Tibial artery (tissue), 4 donors: ENCODE measurements at regions not wholly inside any gene's neighbourhood (a gene's known extent, or its start where the extent isn't known, plus 50 kb on each side); places are given as distances from the start of the nearest gene placed in this dataset.
A peak's percentile ranks its signal among the peaks of the same experiment; 100 is the strongest.

ENCODE experiments used
- DNase-seq, 2 donors: peaks; one replicate each; pipeline ENCODE4 v3.0.0-alpha.2; 2019
- H3K27ac ChIP-seq, 2 donors: fragments of 200-600 bp; sonication (generic) in 1 of 2; 1 replicate in 1 of 2; 2 replicates in 1 of 2; pipeline ENCODE4 v1.5.1; 2018 to 2019; ENCODE audit warnings: mild to moderate bottlenecking in 1 of 2
- H3K27me3 ChIP-seq, 2 donors: fragments of 200-600 bp; sonication (generic) in 1 of 2; one replicate each; pipeline versions ENCODE4 v1.5.1 to v1.6.0; 2016 to 2019
- H3K36me3 ChIP-seq, 3 donors: fragments of 200-600 bp; sonication (generic) in 2 of 3; one replicate each; pipeline ENCODE4 v1.5.1; 2016 to 2019; ENCODE audit warnings: mild to moderate bottlenecking in 2 of 3
- H3K4me1 ChIP-seq, 4 donors: fragments of 200-600 bp; sonication (generic) in 2 of 4; 1 replicate in 3 of 4; 2 replicates in 1 of 4; pipeline ENCODE4 v1.5.1; 2016 to 2019
- H3K4me3 ChIP-seq, 2 donors: fragments of 200-600 bp; sonication (generic) in 1 of 2; 1 replicate in 1 of 2; 2 replicates in 1 of 2; pipeline ENCODE4 v1.5.1; 2018 to 2019; ENCODE audit warnings: mild to moderate bottlenecking in 2 of 2
- H3K9me3 ChIP-seq, 3 donors: fragments of 200-600 bp; sonication (generic) in 1 of 3; one replicate each; pipeline ENCODE4 v1.5.1; 2016 to 2019
- CTCF ChIP-seq, 2 experiments: fragments of 200-600 bp in 1 of 2; fragments of 450-650 bp in 1 of 2; IDR thresholded peaks; one replicate each; pipeline ENCODE4 v1.5.1; 2017 to 2019; ENCODE audit warnings: antibody characterized with exemption in 2 of 2, mild to moderate bottlenecking in 1 of 2, moderate library complexity in 1 of 2
- intact Hi-C: fragments of 100-400 bp; cut with DNase I; formaldehyde crosslinking; loops from one replicate; pipeline ENCODE4 v1.15.0; 2023; ENCODE audit warnings: low total_unique reads

GRCh38 chr17:12349297-12349696 is 316.4 kb upstream of the MYOCD start:
- Histone ChIP-seq H3K27me3 (no peaks in the 10 kb centered on the region), H3K4me1 (peaks cover 0 to 4% (median 1%) of the 10 kb centered on the region in 4 donors), H3K9me3 (no peaks in the 10 kb centered on the region), H3K4me3 (no peak overlapping the region), H3K36me3 (no peaks in the 10 kb centered on the region), H3K27ac (no peak overlapping the region)
- no peak for DNase-seq
- intact Hi-C loops, result no loop called here
- no peak for TF ChIP-seq CTCF (IDR thresholded peaks at IDR 0.05)

GRCh38 chr17:12352127-12352526 is 313.6 kb upstream of the MYOCD start:
- intact Hi-C loops, result no loop called here
- no peak for DNase-seq
- Histone ChIP-seq H3K4me1 (peaks cover 0 to 4% (median 1%) of the 10 kb centered on the region in 4 donors), H3K27me3 (no peaks in the 10 kb centered on the region), H3K36me3 (no peaks in the 10 kb centered on the region), H3K9me3 (no peaks in the 10 kb centered on the region), H3K27ac (no peak overlapping the region), H3K4me3 (no peak overlapping the region)
- TF ChIP-seq CTCF (IDR thresholded peaks at IDR 0.05), result no peak

- Histone ChIP-seq H3K27me3 (no peaks in the 10 kb centered on the region), H3K27ac (peak overlapping the region in 1 of 2 donors; percentile 52), H3K9me3 (no peaks in the 10 kb centered on the region), H3K36me3 (no peaks in the 10 kb centered on the region), H3K4me1 (peaks cover 0 to 19% (median 0%) of the 10 kb centered on the region in 4 donors), H3K4me3 (no peak overlapping the region)
- intact Hi-C loops, result no loop called here
- no peak for TF ChIP-seq CTCF (IDR thresholded peaks at IDR 0.05)
- DNase-seq, result no peak
Measured at GRCh38 chr17:12357600-12357999, 308.1 kb upstream of the MYOCD start.

- TF ChIP-seq CTCF (IDR thresholded peaks at IDR 0.05), result no peak
- H3K36me3 ChIP-seq, result no peaks in the 10 kb centered on the region
- peaks cover 0 to 28% (median 0%) of the 10 kb centered on the region in 4 donors for H3K4me1 ChIP-seq
- H3K4me3 ChIP-seq, result no peak overlapping the region
- peak overlapping the region; percentile 40 to 52 for H3K27ac ChIP-seq
- DNase-seq, result no peak
- no peaks in the 10 kb centered on the region for H3K9me3 ChIP-seq
- intact Hi-C loops, result no loop called here
- H3K27me3 ChIP-seq, result no peaks in the 10 kb centered on the region
Measured at GRCh38 chr17:12358477-12358876, 307.2 kb upstream of the MYOCD start.

GRCh38 chr17:12362853-12363455 is 302.7 kb upstream of the MYOCD start:
- peak overlapping the region; percentile 24 to 29 for H3K27ac ChIP-seq
- no peaks in the 10 kb centered on the region for H3K36me3 ChIP-seq
- H3K4me3 ChIP-seq, result no peak overlapping the region
- no peaks in the 10 kb centered on the region for H3K27me3 ChIP-seq
- TF ChIP-seq CTCF (IDR thresholded peaks at IDR 0.05), result no peak
- DNase-seq, result no peak
- H3K9me3 ChIP-seq, result no peaks in the 10 kb centered on the region
- intact Hi-C loops, result loop anchor here (10.0 kb wide), 1 partner anchor 192 kb away; no protein-coding TSS in a partner anchor
- peaks cover 0 to 54% (median 0%) of the 10 kb centered on the region in 4 donors for H3K4me1 ChIP-seq
